ENCODE measurements at regions not wholly inside any gene's neighbourhood (a gene's known extent, or its start where the extent isn't known, plus 50 kb on each side); places are given as distances from the start of the nearest gene placed in this dataset.
"Not testable (repeated sequence)": the region's sequence is repeated elsewhere in the genome, so short reads cannot be mapped to it uniquely, and the experiment has no call there.

DNA sequence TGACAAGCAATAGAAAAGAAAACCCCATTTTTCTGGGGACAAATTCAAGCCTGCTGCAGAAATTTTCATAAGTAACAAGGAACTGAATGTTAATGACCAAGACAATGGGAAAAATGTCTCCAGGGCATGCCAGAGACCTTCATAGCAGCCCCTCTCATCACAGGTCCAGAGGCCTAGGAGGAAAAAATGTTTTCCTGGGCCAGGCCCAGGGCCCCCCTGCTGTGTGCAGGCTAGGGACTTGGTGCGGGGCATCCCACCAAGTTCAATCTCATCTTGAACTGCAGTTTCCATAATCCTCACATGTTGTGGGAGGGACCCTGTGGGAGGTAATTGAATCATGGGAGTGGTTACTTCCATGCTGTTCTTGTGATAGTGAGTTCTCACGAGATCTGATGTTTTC, 211.5 kb upstream of the GRIA3 start:
- H3K4me3 ChIP-seq: no peak overlapping the region
- 57 to 82% methylated on average over 1 to 2 of the region's 2 CpGs for WGBS, 2 donors
- no peak for TF ChIP-seq POLR2A (IDR thresholded peaks at IDR 0.05)
- TF ChIP-seq, protein P1, sequence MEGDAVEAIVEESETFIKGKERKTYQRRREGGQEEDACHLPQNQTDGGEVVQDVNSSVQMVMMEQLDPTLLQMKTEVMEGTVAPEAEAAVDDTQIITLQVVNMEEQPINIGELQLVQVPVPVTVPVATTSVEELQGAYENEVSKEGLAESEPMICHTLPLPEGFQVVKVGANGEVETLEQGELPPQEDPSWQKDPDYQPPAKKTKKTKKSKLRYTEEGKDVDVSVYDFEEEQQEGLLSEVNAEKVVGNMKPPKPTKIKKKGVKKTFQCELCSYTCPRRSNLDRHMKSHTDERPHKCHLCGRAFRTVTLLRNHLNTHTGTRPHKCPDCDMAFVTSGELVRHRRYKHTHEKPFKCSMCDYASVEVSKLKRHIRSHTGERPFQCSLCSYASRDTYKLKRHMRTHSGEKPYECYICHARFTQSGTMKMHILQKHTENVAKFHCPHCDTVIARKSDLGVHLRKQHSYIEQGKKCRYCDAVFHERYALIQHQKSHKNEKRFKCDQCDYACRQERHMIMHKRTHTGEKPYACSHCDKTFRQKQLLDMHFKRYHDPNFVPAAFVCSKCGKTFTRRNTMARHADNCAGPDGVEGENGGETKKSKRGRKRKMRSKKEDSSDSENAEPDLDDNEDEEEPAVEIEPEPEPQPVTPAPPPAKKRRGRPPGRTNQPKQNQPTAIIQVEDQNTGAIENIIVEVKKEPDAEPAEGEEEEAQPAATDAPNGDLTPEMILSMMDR (IDR thresholded peaks at IDR 0.05): no peak
- no peak for TF ChIP-seq EP300 (IDR thresholded peaks at IDR 0.05)
- no peak for TF ChIP-seq POLR2AphosphoS5 (IDR thresholded peaks at IDR 0.05)
- no peaks in the 10 kb centered on the region for H3K4me1 ChIP-seq
- DNase-seq (no peak), ATAC-seq (ENCODE audit: low FRiP score in 2 of 2) (no peak)
- H3K27ac ChIP-seq: no peak overlapping the region
- no peaks in the 10 kb centered on the region for H3K36me3 ChIP-seq
- no peaks in the 10 kb centered on the region for H3K27me3 ChIP-seq
- H3K9me3 ChIP-seq: peaks cover 0 to 6% (median 0%) of the 10 kb centered on the region in 4 donors

DNA sequence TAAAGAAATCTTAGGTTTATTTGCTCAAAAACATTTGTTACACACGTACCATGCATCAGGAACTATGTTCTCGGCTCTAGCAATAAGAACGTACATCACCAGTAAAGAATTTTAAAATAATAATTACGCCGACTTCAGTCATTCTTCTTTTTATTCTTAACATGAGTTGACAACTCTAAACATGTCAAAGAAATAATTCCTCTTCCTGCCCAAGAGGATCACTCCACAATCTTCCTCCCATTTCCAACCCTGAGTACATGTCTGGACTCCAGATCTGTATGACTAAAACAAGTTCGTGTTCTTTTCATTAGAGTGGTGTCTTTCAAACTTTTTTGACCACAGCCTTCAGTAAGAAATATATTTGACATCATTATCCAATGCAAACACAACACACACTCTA, 201.6 kb upstream of the GRIA3 start:
- Histone ChIP-seq H3K36me3 (no peaks in the 10 kb centered on the region), H3K27ac (no peak overlapping the region), H3K27me3 (no peaks in the 10 kb centered on the region), H3K9me3 (no peaks in the 10 kb centered on the region), H3K4me1 (no peaks in the 10 kb centered on the region), H3K4me3 (no peak overlapping the region)
- ATAC-seq (ENCODE audit: low FRiP score in 2 of 2) (no peak), DNase-seq (no peak)
- WGBS, 2 donors: 79 to 86% methylated on average over 6 of the region's 6 CpGs
- no peak for TF ChIP-seq POLR2AphosphoS5 (IDR thresholded peaks at IDR 0.05)
- TF ChIP-seq, protein P1 (IDR thresholded peaks at IDR 0.05): no peak
- no peak for TF ChIP-seq EP300 (IDR thresholded peaks at IDR 0.05)
- no peak for TF ChIP-seq POLR2A (IDR thresholded peaks at IDR 0.05)

DNA sequence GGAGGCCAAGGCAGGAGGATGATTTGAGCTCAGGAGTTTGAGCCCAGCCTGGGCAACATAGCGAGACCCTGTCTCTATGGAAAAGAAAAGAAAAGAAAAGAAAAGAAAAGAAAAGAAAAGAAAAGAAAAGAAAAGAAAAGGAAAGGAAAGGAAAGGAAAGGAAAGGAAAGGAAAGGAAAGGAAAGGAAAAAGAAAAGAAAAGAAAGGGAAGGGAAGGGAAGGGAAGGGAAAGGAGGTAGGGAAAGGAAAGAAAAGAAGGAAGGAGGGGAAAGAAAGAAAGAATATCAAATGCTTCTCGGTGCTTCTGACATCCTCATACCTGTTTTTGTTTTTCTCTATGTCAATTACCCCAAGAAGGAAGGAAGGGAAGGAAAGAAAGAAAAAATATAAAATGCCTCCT, 181.2 kb upstream of the GRIA3 start:
- H3K4me1 ChIP-seq; DNase-seq; ATAC-seq (ENCODE audit: low FRiP score in 2 of 2); H3K27me3 ChIP-seq; H3K36me3 ChIP-seq; H3K27ac ChIP-seq; H3K9me3 ChIP-seq; H3K4me3 ChIP-seq: not testable (repeated sequence)
- 70 to 91% methylated on average over 2 of the region's 2 CpGs for WGBS, 2 donors

DNA sequence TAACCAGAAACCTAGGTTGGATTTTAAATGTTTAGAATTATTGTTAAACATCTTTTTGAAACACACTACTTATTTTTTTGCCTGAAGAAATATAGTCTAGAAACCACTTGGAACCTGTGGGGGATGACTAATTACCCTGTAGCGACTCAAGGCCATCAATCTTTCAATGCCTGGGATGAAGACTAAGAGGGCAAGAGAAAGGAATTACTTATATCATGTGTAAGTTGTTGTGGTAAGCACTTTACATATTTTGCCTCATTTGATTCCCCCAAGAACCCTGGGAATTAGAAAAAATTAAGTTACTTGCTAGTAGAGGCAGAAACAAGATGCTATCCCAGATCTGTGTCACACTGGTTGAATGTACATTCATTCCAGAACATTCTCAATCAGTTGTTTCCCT, 170.9 kb upstream of the GRIA3 start:
- Histone ChIP-seq H3K9me3 (no peaks in the 10 kb centered on the region), H3K27me3 (no peaks in the 10 kb centered on the region), H3K4me3 (no peak overlapping the region), H3K27ac (no peak overlapping the region), H3K4me1 (no peaks in the 10 kb centered on the region), H3K36me3 (no peaks in the 10 kb centered on the region)
- TF ChIP-seq EP300 (IDR thresholded peaks at IDR 0.05) (no peak), POLR2A (IDR thresholded peaks at IDR 0.05) (no peak), POLR2AphosphoS5 (IDR thresholded peaks at IDR 0.05) (no peak)
- ATAC-seq (ENCODE audit: low FRiP score in 2 of 2) (no peak), DNase-seq (no peak)
- 67 to 70% methylated on average over 1 of the region's 1 CpG for WGBS, 2 donors

DNA sequence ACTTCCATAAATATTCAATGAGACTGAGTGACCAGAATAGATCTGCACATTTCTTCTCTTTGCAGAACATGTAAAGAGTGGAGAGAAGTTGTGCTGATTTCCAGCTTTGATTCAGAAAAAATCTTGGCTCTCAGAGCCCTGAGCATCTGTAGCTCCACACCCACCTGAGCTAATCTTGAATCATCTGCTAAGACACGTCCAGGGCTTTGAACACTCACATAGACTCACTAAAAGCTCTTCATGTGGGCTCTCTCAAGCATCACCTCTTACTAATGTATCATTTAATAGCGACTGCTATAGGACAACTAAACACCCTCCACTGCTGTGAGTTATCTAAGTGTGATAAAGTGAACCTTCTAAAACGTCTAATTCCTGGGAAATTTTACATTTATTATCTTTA, 147.7 kb upstream of the GRIA3 start:
- H3K27me3 ChIP-seq: no peaks in the 10 kb centered on the region
- H3K9me3 ChIP-seq: no peaks in the 10 kb centered on the region
- no peak for ATAC-seq (ENCODE audit: low FRiP score in 2 of 2)
- DNase-seq: no peak
- 34 to 47% methylated on average over 3 of the region's 3 CpGs for WGBS, 2 donors
- TF ChIP-seq EP300 (IDR thresholded peaks at IDR 0.05): no peak
- TF ChIP-seq, protein P1 (IDR thresholded peaks at IDR 0.05): no peak
- no peaks in the 10 kb centered on the region for H3K4me1 ChIP-seq
- H3K4me3 ChIP-seq: no peak overlapping the region
- H3K27ac ChIP-seq: no peak overlapping the region
- no peaks in the 10 kb centered on the region for H3K36me3 ChIP-seq

DNA sequence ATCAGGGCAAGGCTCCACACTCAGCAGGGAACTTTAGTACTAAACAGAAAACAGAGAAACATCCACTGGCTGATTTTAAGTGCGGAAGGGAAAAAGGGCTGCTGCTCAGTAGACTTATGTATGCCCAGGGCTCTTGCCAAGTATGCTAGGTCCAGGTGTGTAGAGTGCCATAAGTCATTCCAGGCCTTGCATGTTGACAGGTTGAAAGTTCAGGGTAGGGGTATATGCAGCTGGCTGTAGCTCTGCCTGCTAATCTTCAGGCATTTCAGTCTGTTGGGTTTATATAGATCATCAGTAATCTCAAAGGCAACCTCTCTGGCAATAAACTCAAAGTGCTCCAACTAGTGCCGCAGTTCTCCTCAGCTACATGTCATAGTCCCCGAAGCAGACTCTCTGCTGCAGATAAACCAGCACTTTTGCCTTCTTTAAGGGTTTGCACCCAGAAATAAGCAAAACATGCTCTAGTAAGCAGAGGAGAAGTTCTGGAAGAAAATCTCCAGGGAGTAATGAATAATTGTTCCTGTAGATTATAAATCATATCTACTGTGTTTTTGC, 134.9 kb upstream of the GRIA3 start:
- Histone ChIP-seq H3K9me3 (no peaks in the 10 kb centered on the region), H3K4me1 (no peaks in the 10 kb centered on the region), H3K4me3 (no peak overlapping the region), H3K27ac (no peak overlapping the region), H3K27me3 (no peaks in the 10 kb centered on the region), H3K36me3 (no peaks in the 10 kb centered on the region)
- TF ChIP-seq POLR2AphosphoS5 (IDR thresholded peaks at IDR 0.05) (no peak), EP300 (IDR thresholded peaks at IDR 0.05) (no peak), POLR2A (IDR thresholded peaks at IDR 0.05) (no peak)
- TF ChIP-seq, protein P1 (IDR thresholded peaks at IDR 0.05): no peak
- no peak for ATAC-seq (ENCODE audit: low FRiP score in 2 of 2)
- WGBS, 2 donors: 78 to 87% methylated on average over 3 of the region's 3 CpGs
- DNase-seq: no peak
